ENCODE measurements at regions not wholly inside any gene's neighbourhood (a gene's known extent, or its start where the extent isn't known, plus 50 kb on each side); places are given as distances from the start of the nearest gene placed in this dataset.

DNA sequence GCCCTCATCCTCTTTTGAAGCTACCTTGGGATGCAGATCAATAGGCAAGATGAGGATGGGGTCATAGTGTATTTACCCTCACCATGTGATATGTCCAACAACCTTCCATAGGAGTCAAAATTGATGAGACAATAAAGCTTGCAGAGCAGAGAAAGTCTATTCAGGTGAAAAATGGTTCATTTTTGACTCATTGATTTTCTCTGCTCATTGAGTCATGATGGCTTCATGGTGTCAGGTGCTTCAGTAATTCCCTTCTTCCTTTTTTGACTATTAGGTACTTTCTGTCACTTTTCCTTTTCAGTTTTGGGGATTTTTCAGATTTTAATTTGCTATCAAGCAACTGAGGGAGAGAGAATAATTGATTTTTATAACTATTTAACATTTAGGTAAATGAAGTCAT lies 55.9 kb upstream of the IL2 start:
- DNase-seq, result no peak

DNA sequence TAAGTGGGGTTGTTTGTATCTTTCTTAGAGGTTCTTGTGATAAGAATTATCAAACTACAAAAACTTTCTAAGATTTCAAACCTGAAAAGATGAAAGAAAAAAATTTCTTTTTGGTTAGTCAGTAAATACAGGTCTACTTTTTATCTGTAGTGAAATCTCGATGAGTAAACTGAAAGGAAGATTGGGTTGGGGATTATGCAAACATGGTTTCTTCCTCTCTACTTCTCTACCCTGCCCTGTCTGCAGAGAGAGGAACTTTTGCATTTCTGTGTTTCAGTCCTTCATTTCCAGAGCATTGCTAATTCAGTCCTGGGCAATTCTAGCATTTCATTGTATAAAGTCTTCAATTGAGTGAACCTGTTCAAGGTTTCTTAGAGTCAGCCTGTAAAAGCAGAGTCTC lies 51.6 kb upstream of the IL2 start:
- DNase-seq, result no peak
